Naive B cell (primary cell): ENCODE measurements at regions not wholly inside any gene's neighbourhood (a gene's known extent, or its start where the extent isn't known, plus 50 kb on each side); places are given as distances from the start of the nearest gene placed in this dataset.

Experiments used
- ATAC-seq, 2 donors: fragments of 150-1000 bp; cut with Tn5 transposase; 2 replicates each; pipeline ENCODE4 v1.10.0; 2021; ENCODE audit warnings: low read depth in 2 of 2, mild to moderate bottlenecking in 2 of 2, moderate library complexity in 2 of 2
- DNase-seq: peaks from one replicate; pipeline ENCODE4 v3.0.0; 2022
- H3K27ac Mint-ChIP-seq, 6 donors: one replicate each; pipeline ENCODE4 v1.8.0; 2020 to 2022; ENCODE audit warnings: mild to moderate bottlenecking in 6 of 6, mixed read lengths in 6 of 6, moderate library complexity in 5 of 6, inconsistent platforms in 2 of 6
- H3K27me3 Mint-ChIP-seq, 3 donors: one replicate each; pipeline ENCODE4 v1.8.0; 2021 to 2022; ENCODE audit warnings: mixed read lengths in 3 of 3, mild to moderate bottlenecking in 1 of 3
- H3K36me3 Mint-ChIP-seq, 2 donors: one replicate each; pipeline ENCODE4 v1.8.0; 2020 to 2022; ENCODE audit warnings: mixed read lengths in 2 of 2, inconsistent platforms in 1 of 2, mild to moderate bottlenecking in 1 of 2
- H3K4me1 Mint-ChIP-seq, 3 donors: one replicate each; pipeline ENCODE4 v1.8.0; 2020 to 2022; ENCODE audit warnings: mixed read lengths in 3 of 3, inconsistent platforms in 1 of 3, mild to moderate bottlenecking in 1 of 3, moderate library complexity in 1 of 3
- H3K4me3 Mint-ChIP-seq, 8 donors: one replicate each; pipeline ENCODE4 v1.8.0; 2020 to 2022; ENCODE audit warnings: mild to moderate bottlenecking in 8 of 8, mixed read lengths in 8 of 8, moderate library complexity in 8 of 8, inconsistent platforms in 2 of 8
- H3K9me3 Mint-ChIP-seq, 7 donors: one replicate each; pipeline ENCODE4 v1.8.0; 2020 to 2022; ENCODE audit warnings: mixed read lengths in 7 of 7, mild to moderate bottlenecking in 5 of 7, inconsistent platforms in 2 of 7, moderate library complexity in 1 of 7

- Mint-ChIP-seq H3K9me3 (peaks cover 0 to 4% (median 0%) of the 10 kb centered on the region in 7 donors), H3K36me3 (no peaks in the 10 kb centered on the region), H3K27ac (no peak overlapping the region), H3K4me3 (no peak overlapping the region), H3K4me1 (no peaks in the 10 kb centered on the region), H3K27me3 (no peaks in the 10 kb centered on the region)
- no peak for ATAC-seq
- no peak for DNase-seq
These were observed 80.6 kb downstream of the TNFSF18 start for GRCh38 chr1:172970186-172970585.

GRCh38 chr1:172971241-172971640, 79.5 kb downstream of the TNFSF18 start:
- H3K36me3 Mint-ChIP-seq = no peaks in the 10 kb centered on the region
- DNase-seq (no peak), ATAC-seq (no peak)
- no peak overlapping the region for H3K4me3 Mint-ChIP-seq
- peak overlapping the region in 1 of 6 donors; percentile 2 for H3K27ac Mint-ChIP-seq
- H3K9me3 Mint-ChIP-seq = peaks cover 0 to 4% (median 0%) of the 10 kb centered on the region in 7 donors
- no peaks in the 10 kb centered on the region for H3K27me3 Mint-ChIP-seq
- no peaks in the 10 kb centered on the region for H3K4me1 Mint-ChIP-seq

DNA sequence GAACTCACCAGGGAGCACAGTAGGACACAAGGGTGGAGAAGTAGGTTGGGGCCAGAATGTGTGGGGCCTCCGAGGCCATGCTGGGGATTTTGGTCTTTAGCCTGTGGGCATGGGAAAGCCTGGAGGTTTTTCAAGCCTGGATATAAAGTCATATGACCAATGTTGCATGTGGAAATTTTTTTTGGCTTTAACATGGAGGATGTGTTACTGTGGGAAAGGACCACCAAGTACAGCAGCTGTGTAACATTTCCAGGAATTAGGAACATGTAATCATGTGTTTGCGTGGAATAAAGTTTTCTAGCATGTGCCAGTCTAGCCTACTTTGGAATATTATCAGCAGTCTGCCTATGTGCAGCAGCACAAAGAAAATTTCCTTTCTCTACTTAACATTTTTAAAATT, 78.5 kb downstream of the TNFSF18 start:
- ATAC-seq = no peak
- DNase-seq = no peak
- Mint-ChIP-seq H3K4me3 (no peak overlapping the region), H3K27ac (no peak overlapping the region), H3K4me1 (no peaks in the 10 kb centered on the region), H3K27me3 (no peaks in the 10 kb centered on the region), H3K9me3 (peaks cover 0 to 2% (median 0%) of the 10 kb centered on the region in 7 donors), H3K36me3 (no peaks in the 10 kb centered on the region)

DNA sequence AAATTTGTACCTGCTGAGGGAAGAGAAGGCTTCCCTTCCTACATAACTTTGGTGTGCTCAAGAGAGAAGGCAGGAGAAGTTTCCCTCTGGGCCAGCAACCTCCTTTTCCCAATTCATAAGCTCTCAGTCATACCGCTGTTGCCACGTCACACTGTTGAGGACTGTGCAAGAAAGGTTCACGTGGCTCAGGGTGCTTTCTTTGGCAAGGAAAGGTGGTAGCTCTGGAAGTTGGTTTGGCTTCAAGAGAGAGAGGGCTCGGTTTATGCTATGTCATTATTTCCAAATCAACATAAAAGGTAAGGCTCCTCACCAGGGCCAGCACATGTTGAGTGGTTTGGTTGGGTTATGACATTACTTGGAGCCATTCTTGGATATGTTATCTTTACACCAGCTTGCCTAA, 77.3 kb downstream of the TNFSF18 start:
- H3K9me3 Mint-ChIP-seq = no peaks in the 10 kb centered on the region
- no peak overlapping the region for H3K27ac Mint-ChIP-seq
- DNase-seq (no peak), ATAC-seq (no peak)
- no peak overlapping the region for H3K4me3 Mint-ChIP-seq
- H3K27me3 Mint-ChIP-seq = no peaks in the 10 kb centered on the region
- peaks cover 5 to 10% (median 7%) of the 10 kb centered on the region in 3 donors for H3K4me1 Mint-ChIP-seq
- no peaks in the 10 kb centered on the region for H3K36me3 Mint-ChIP-seq

DNA sequence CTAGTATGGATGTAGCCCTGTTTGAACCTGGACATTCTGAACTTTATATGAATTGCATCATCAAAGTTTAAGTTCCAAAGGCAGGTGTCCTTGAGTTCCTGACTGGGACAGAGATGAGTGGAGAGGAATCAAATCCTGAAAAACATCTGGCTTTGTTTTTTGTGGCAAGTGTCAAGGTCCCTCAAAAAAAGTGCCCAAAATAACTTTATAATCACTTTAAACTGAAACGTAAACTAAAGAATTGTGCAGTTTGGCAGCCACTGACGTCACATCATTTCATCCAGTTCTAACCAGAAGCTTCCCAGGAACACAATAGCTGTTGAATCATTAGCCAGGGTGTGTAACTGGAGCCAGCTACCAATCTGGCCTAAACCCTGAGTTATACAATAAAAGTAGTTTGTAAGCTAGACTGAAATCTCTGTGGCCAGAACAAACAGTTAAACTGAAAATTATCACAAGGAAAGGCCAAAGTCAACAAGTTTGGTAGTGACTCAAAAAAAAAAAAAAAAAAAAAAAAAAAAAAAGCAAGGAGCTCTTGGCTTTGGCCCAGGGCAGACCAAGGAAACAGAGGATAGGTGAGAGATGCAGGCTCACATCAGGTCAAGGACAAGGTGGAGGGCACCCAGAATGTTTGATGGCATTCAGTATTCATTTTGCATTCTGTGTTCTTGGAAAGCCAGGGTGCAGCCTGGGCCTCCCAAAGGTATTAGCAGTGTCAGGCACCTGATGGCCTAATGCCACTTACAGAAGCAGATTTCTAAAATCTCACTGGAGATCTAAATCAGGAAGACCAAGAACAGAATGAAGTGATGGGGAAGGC, 74.3 kb downstream of the TNFSF18 start:
- Mint-ChIP-seq H3K4me1 (peaks cover 5 to 14% (median 7%) of the 10 kb centered on the region in 3 donors), H3K27me3 (no peaks in the 10 kb centered on the region), H3K9me3 (no peaks in the 10 kb centered on the region), H3K4me3 (no peak overlapping the region), H3K27ac (peak overlapping the region in 1 of 6 donors; percentile 27), H3K36me3 (no peaks in the 10 kb centered on the region)
- no peak for ATAC-seq
- DNase-seq = no peak

DNA sequence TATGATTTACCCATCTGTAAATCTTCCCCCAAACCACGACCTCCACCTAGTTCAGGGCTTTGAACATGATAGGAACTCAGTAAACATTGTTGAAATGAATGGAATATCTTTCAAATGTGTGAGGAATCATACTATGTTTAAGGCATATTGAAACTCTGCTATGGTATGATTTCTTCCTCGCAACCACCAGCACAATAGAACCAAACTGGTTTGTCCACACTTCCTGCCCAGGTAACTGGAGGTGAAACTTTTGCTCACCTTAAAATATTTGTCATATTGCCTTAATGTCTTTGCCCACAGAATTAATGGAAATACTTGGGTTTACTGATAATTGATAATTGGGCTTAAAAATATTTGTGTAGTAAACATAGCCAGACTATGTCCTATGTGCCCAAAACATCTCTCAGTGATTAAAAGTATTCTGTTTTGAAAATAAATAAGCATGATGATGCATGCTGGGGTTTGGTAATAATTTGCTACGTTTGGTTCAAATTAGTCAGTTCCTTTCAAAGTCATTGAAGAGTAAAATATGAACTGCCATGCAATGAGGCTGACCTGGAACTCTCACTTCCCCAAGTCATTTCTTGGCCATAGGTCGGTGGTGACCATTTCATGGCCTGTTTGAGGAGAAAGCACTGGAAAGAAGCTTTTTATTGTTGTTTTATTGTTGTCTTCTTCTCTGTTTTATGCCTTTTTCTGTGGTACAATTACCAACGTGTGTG, 73.3 kb downstream of the TNFSF18 start:
- peaks cover 0 to under 1% (median 0%) of the 10 kb centered on the region in 7 donors for H3K9me3 Mint-ChIP-seq
- peaks cover 5 to 14% (median 7%) of the 10 kb centered on the region in 3 donors for H3K4me1 Mint-ChIP-seq
- ATAC-seq (no peak), DNase-seq (no peak)
- H3K27ac Mint-ChIP-seq = no peak overlapping the region
- no peaks in the 10 kb centered on the region for H3K36me3 Mint-ChIP-seq
- H3K27me3 Mint-ChIP-seq = no peaks in the 10 kb centered on the region
- no peak overlapping the region for H3K4me3 Mint-ChIP-seq

DNA sequence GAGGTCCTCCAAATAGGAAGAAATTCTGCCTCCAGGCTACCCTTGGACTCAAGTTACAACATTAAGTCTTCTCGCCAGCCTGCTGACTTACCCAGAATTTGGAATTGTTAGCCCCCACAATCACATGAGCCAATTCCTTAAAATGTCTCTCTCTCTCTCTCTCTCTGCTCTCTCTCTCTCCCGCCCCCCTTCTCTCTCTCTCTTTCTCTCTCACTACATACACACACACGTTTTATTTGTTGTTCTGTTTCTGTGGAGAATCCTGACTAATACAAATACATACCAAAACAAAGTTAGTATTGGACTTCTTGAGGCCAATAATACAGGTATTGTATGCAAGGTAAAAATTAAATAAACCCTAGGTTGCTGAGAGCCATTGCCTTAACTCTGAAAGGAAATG, 72.1 kb downstream of the TNFSF18 start:
- ATAC-seq = no peak
- Mint-ChIP-seq H3K4me3 (no peak overlapping the region), H3K27me3 (no peaks in the 10 kb centered on the region), H3K9me3 (peaks cover 0 to 2% (median 0%) of the 10 kb centered on the region in 7 donors), H3K27ac (peak overlapping the region in 4 of 6 donors; percentile 5 to 31 (median 15)), H3K36me3 (no peaks in the 10 kb centered on the region), H3K4me1 (peaks cover 5 to 14% (median 7%) of the 10 kb centered on the region in 3 donors)
- DNase-seq = no peak

DNA sequence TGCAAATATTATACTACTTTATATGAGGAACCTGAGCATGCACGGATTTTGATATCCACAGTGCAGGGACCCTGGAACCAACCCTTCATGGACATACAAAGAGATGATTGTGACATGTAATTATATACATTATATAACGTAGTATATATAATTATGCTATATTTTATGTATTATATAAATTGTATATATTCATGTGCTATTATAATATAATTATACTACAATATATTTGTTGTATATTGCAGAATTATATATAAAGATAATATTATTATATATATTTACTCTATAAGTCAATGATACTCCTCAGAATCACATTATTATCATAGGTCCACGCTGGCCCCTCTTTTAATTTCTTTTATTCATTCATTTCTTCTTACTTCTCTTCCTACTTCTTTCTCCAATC, 70.9 kb downstream of the TNFSF18 start:
- peaks cover 5 to 14% (median 7%) of the 10 kb centered on the region in 3 donors for H3K4me1 Mint-ChIP-seq
- no peak overlapping the region for H3K4me3 Mint-ChIP-seq
- H3K27ac Mint-ChIP-seq = no peak overlapping the region
- H3K27me3 Mint-ChIP-seq = no peaks in the 10 kb centered on the region
- H3K36me3 Mint-ChIP-seq = no peaks in the 10 kb centered on the region
- ATAC-seq = no peak
- peaks cover 0 to 2% (median 0%) of the 10 kb centered on the region in 7 donors for H3K9me3 Mint-ChIP-seq
- no peak for DNase-seq

DNA sequence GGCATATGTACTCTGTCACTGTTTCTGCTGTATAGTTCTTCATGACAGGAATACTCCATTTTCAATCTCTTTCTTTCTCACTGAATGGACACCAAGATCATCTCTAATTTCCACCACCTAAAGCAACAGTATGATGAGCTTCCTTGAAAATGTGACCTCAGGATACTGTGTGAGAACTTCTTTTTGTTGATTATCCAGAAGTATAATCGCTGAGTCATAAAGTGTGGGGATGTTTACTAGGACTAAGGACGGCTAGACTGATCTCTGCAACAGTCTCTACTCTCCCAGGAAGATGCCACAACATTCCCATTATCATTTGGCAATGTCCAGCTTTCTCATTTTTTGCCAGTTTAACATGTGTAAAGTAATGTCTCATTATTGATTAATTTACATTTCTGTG, 70.3 kb downstream of the TNFSF18 start:
- no peak for ATAC-seq
- H3K27ac Mint-ChIP-seq = no peak overlapping the region
- H3K4me3 Mint-ChIP-seq = no peak overlapping the region
- no peaks in the 10 kb centered on the region for H3K36me3 Mint-ChIP-seq
- H3K4me1 Mint-ChIP-seq = peaks cover 5 to 14% (median 7%) of the 10 kb centered on the region in 3 donors
- no peaks in the 10 kb centered on the region for H3K27me3 Mint-ChIP-seq
- no peak for DNase-seq
- H3K9me3 Mint-ChIP-seq = peaks cover 0 to 2% (median 0%) of the 10 kb centered on the region in 7 donors

DNA sequence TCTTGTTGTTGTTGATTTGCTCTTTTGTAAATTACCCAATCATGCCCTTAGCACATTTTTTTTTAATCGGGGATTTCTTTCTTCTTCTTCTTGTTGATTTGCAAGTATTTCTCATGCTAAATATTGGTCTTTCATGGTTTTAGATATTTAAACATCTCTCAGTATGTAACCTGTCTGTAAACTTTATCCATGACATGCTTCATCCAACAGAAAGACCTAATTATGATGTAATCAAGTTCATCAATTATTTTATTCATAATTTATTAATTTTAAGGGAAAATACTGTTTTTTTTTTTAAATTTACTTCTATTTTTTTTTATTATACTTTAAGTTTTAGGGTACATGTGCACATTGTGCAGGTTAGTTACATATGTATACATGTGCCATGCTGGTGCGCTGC, 69.8 kb downstream of the TNFSF18 start:
- ATAC-seq = no peak
- peaks cover 5 to 14% (median 7%) of the 10 kb centered on the region in 3 donors for H3K4me1 Mint-ChIP-seq
- H3K9me3 Mint-ChIP-seq = peaks cover 0 to 2% (median 0%) of the 10 kb centered on the region in 7 donors
- no peaks in the 10 kb centered on the region for H3K27me3 Mint-ChIP-seq
- no peak overlapping the region for H3K27ac Mint-ChIP-seq
- no peak for DNase-seq
- H3K36me3 Mint-ChIP-seq = no peaks in the 10 kb centered on the region
- H3K4me3 Mint-ChIP-seq = no peak overlapping the region
